Tibial artery (tissue), 4 donors: ENCODE measurements at regions not wholly inside any gene's neighbourhood (a gene's known extent, or its start where the extent isn't known, plus 50 kb on each side); places are given as distances from the start of the nearest gene placed in this dataset.

Experiments
- DNase-seq, 2 donors: peaks; one replicate each; pipeline ENCODE4 v3.0.0-alpha.2; 2019
- H3K27ac ChIP-seq, 2 donors: fragments of 200-600 bp; sonication (generic) in 1 of 2; 1 replicate in 1 of 2; 2 replicates in 1 of 2; pipeline ENCODE4 v1.5.1; 2018 to 2019; ENCODE audit warnings: mild to moderate bottlenecking in 1 of 2
- H3K27me3 ChIP-seq, 2 donors: fragments of 200-600 bp; sonication (generic) in 1 of 2; one replicate each; pipeline versions ENCODE4 v1.5.1 to v1.6.0; 2016 to 2019
- H3K36me3 ChIP-seq, 3 donors: fragments of 200-600 bp; sonication (generic) in 2 of 3; one replicate each; pipeline ENCODE4 v1.5.1; 2016 to 2019; ENCODE audit warnings: mild to moderate bottlenecking in 2 of 3
- H3K4me1 ChIP-seq, 4 donors: fragments of 200-600 bp; sonication (generic) in 2 of 4; 1 replicate in 3 of 4; 2 replicates in 1 of 4; pipeline ENCODE4 v1.5.1; 2016 to 2019
- H3K4me3 ChIP-seq, 2 donors: fragments of 200-600 bp; sonication (generic) in 1 of 2; 1 replicate in 1 of 2; 2 replicates in 1 of 2; pipeline ENCODE4 v1.5.1; 2018 to 2019; ENCODE audit warnings: mild to moderate bottlenecking in 2 of 2
- H3K9me3 ChIP-seq, 3 donors: fragments of 200-600 bp; sonication (generic) in 1 of 3; one replicate each; pipeline ENCODE4 v1.5.1; 2016 to 2019
- intact Hi-C: fragments of 100-400 bp; cut with DNase I; formaldehyde crosslinking; loops from one replicate; pipeline ENCODE4 v1.15.0; 2023; ENCODE audit warnings: low total_unique reads
- TF ChIP-seq, protein P1 (sequence below), 2 experiments: fragments of 200-600 bp in 1 of 2; fragments of 450-650 bp in 1 of 2; IDR thresholded peaks; one replicate each; pipeline ENCODE4 v1.5.1; 2017 to 2019; ENCODE audit warnings: antibody characterized with exemption in 2 of 2, mild to moderate bottlenecking in 1 of 2, moderate library complexity in 1 of 2

DNA sequence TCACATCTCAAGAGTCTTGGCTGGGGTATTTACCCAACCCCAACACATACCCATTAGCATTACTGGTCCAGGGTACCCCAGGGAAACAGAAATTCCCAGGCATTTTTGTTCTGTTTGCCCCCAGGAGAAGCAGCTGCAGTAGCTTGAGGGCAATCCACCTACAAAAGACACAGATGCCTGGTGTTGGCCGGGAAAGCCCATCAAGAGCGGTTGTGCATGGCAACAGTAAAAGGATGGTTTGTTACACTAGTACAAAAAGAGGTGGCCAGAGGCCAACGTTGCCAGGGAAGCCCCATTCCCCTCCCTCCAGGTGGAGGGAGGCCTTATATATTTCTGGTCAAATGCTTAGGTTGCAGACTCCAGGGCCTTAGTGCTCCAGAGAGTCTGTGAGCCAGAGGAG is 637.8 kb downstream of the BCOR start:
- TF ChIP-seq, protein P1, sequence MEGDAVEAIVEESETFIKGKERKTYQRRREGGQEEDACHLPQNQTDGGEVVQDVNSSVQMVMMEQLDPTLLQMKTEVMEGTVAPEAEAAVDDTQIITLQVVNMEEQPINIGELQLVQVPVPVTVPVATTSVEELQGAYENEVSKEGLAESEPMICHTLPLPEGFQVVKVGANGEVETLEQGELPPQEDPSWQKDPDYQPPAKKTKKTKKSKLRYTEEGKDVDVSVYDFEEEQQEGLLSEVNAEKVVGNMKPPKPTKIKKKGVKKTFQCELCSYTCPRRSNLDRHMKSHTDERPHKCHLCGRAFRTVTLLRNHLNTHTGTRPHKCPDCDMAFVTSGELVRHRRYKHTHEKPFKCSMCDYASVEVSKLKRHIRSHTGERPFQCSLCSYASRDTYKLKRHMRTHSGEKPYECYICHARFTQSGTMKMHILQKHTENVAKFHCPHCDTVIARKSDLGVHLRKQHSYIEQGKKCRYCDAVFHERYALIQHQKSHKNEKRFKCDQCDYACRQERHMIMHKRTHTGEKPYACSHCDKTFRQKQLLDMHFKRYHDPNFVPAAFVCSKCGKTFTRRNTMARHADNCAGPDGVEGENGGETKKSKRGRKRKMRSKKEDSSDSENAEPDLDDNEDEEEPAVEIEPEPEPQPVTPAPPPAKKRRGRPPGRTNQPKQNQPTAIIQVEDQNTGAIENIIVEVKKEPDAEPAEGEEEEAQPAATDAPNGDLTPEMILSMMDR (IDR thresholded peaks at IDR 0.05) = no peak
- H3K4me1 ChIP-seq = no peaks in the 10 kb centered on the region
- DNase-seq = no peak
- H3K36me3 ChIP-seq = no peaks in the 10 kb centered on the region
- no peaks in the 10 kb centered on the region for H3K27me3 ChIP-seq
- intact Hi-C loops = no loop called here
- no peak overlapping the region for H3K27ac ChIP-seq
- peaks cover 0 to 9% (median 0%) of the 10 kb centered on the region in 3 donors for H3K9me3 ChIP-seq
- H3K4me3 ChIP-seq = no peak overlapping the region

- TF ChIP-seq, protein P1 (IDR thresholded peaks at IDR 0.05) = no peak
- no peak overlapping the region for H3K27ac ChIP-seq
- H3K4me1 ChIP-seq = no peaks in the 10 kb centered on the region
- H3K36me3 ChIP-seq = no peaks in the 10 kb centered on the region
- no peak overlapping the region for H3K4me3 ChIP-seq
- peaks cover 0 to 9% (median 0%) of the 10 kb centered on the region in 3 donors for H3K9me3 ChIP-seq
- no peaks in the 10 kb centered on the region for H3K27me3 ChIP-seq
- intact Hi-C loops = no loop called here
- DNase-seq = no peak
These were observed 637.3 kb downstream of the BCOR start for GRCh38 chrX:39460499-39460898.

GRCh38 chrX:39462835-39463234 is 634.9 kb downstream of the BCOR start:
- TF ChIP-seq, protein P1 (IDR thresholded peaks at IDR 0.05) = no peak
- DNase-seq = no peak
- H3K36me3 ChIP-seq = no peaks in the 10 kb centered on the region
- H3K9me3 ChIP-seq = no peaks in the 10 kb centered on the region
- no peak overlapping the region for H3K27ac ChIP-seq
- no peaks in the 10 kb centered on the region for H3K27me3 ChIP-seq
- intact Hi-C loops = no loop called here
- no peak overlapping the region for H3K4me3 ChIP-seq
- no peaks in the 10 kb centered on the region for H3K4me1 ChIP-seq

GRCh38 chrX:39464253-39464652 is 633.5 kb downstream of the BCOR start:
- Histone ChIP-seq H3K27me3 (no peaks in the 10 kb centered on the region), H3K4me3 (no peak overlapping the region), H3K27ac (no peak overlapping the region), H3K4me1 (no peaks in the 10 kb centered on the region), H3K36me3 (no peaks in the 10 kb centered on the region), H3K9me3 (no peaks in the 10 kb centered on the region)
- TF ChIP-seq, protein P1 (IDR thresholded peaks at IDR 0.05) = no peak
- no peak for DNase-seq
- intact Hi-C loops = no loop called here

DNA sequence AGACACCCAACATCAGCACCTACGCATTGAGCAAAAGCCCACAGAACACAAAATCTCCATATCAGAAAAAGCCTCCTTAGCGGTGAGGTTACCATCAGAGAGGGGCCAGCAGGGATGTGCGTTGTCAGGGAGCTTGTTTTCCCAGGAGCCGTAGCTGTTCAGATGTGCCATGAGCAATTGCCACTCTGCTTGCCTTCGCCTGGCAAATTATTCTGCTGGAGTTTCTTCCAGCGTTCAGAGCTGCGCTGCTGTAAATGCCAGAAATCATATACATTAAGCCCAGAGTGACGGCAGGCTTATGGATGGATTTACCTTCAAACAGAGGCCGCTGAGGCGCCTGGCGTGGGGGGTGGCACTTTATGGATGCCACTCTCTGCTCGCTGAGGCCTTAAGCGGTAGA is 632.3 kb downstream of the BCOR start:
- H3K27ac ChIP-seq = no peak overlapping the region

More for the DNA sequence above, 632.3 kb downstream of the BCOR start:
- no peaks in the 10 kb centered on the region for H3K36me3 ChIP-seq
- no peaks in the 10 kb centered on the region for H3K27me3 ChIP-seq
- H3K4me1 ChIP-seq = peaks cover 0 to under 1% (median 0%) of the 10 kb centered on the region in 4 donors
- H3K9me3 ChIP-seq = no peaks in the 10 kb centered on the region
- intact Hi-C loops = no loop called here
- H3K4me3 ChIP-seq = no peak overlapping the region
- TF ChIP-seq, protein P1 (IDR thresholded peaks at IDR 0.05) = no peak
- DNase-seq = no peak
